Lower leg skin (tissue), 4 donors: ENCODE measurements at regions not wholly inside any gene's neighbourhood (a gene's known extent, or its start where the extent isn't known, plus 50 kb on each side); places are given as distances from the start of the nearest gene placed in this dataset.

ENCODE experiments used
- DNase-seq, 2 donors: peaks; one replicate each; pipeline ENCODE4 v3.0.0-alpha.2; 2019; ENCODE audit warnings: low spot score in 2 of 2
- H3K4me3 ChIP-seq: fragments of 200-600 bp; sonication (generic); 2 replicates; pipeline ENCODE4 v1.5.1; 2017; ENCODE audit warnings: mild to moderate bottlenecking, low read depth; ENCODE audit not compliant: poor library complexity, severe bottlenecking
- CTCF ChIP-seq, 3 donors: fragments of 450-650 bp; IDR thresholded peaks; one replicate each; pipeline ENCODE4 v1.5.1; 2016; ENCODE audit warnings: antibody characterized with exemption in 3 of 3, mild to moderate bottlenecking in 3 of 3, moderate library complexity in 2 of 3
- POLR2A ChIP-seq, 2 donors: fragments of 450-650 bp; IDR thresholded peaks; one replicate each; pipeline ENCODE4 v1.6.1; 2016 to 2017; ENCODE audit warnings: antibody characterized with exemption in 2 of 2, mild to moderate bottlenecking in 1 of 2, moderate library complexity in 1 of 2
- WGBS, 2 donors: methylation state at CpG; one replicate each; pipeline ENCODE4 v1.1.5; 2018; 5-methylcytosine and 5-hydroxymethylcytosine counted together
- intact Hi-C: fragments of 100-400 bp; cut with DNase I; formaldehyde crosslinking; loops from one replicate; pipeline ENCODE4 v1.15.0; 2023; ENCODE audit warnings: low total_unique reads

DNA sequence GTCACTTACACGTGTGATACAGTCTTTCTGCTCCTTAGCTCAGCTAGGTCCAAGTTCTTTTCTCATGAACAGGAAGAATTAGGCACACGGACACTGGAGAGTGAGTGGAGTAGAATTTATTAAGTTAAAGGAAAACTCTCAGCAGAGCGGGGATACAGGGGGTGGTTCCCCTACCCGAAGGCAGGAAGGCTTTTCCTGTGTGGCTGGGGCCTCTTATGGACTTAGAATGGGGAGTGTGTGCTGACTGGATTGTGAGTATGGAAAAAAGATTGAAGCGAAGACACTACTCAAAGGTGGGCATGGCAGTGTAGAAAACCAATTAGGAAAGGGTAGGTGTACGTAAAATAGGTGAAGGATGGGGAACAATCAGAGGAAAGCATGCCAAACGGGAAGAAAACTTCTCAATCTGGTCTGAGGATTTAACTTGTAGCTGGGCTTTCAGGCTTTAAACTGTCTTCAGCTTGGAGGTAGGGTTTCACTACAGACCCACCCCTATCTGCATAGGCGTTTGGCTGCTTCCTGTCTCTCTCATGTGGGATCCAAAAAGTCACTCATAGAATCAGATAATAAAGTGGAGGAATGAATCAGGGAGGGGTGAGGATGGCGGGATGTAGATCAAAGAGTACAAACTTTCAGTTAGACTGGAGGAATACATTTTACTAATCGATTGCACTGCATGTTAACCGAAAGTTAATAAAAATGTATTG, 104.2 kb downstream of the ANKRD7 start:
- WGBS, 2 donors: 71 to 75% methylated on average over 11 of the region's 11 CpGs
- no peak for DNase-seq
- intact Hi-C loops: no loop called here
- no peak for TF ChIP-seq POLR2A (IDR thresholded peaks at IDR 0.05)
- TF ChIP-seq CTCF (IDR thresholded peaks at IDR 0.05): no peak
- no peak overlapping the region for H3K4me3 ChIP-seq

- no peak for DNase-seq
- no peak overlapping the region for H3K4me3 ChIP-seq
- 68 to 75% methylated on average over 3 of the region's 3 CpGs for WGBS, 2 donors
- intact Hi-C loops: no loop called here
- TF ChIP-seq POLR2A (IDR thresholded peaks at IDR 0.05) (no peak), CTCF (IDR thresholded peaks at IDR 0.05) (no peak)
Observed at GRCh38 chr7:118330388-118330787, 105.9 kb downstream of the ANKRD7 start.

- no peak for DNase-seq
- TF ChIP-seq CTCF (IDR thresholded peaks at IDR 0.05) (no peak), POLR2A (IDR thresholded peaks at IDR 0.05) (no peak)
- H3K4me3 ChIP-seq: no peak overlapping the region
- intact Hi-C loops: no loop called here
Observed at GRCh38 chr7:118346748-118347147, 122.2 kb downstream of the ANKRD7 start.

GRCh38 chr7:118349604-118350003, 125.1 kb downstream of the ANKRD7 start:
- TF ChIP-seq CTCF (IDR thresholded peaks at IDR 0.05) (no peak), POLR2A (IDR thresholded peaks at IDR 0.05) (no peak)
- DNase-seq: no peak
- WGBS, 2 donors: 79 to 80% methylated on average over 1 of the region's 1 CpG
- intact Hi-C loops: no loop called here
- no peak overlapping the region for H3K4me3 ChIP-seq

- intact Hi-C loops: no loop called here
- WGBS, 2 donors: 76 to 80% methylated on average over 1 of the region's 1 CpG
- no peak for DNase-seq
- no peak overlapping the region for H3K4me3 ChIP-seq
- TF ChIP-seq POLR2A (IDR thresholded peaks at IDR 0.05) (no peak), CTCF (IDR thresholded peaks at IDR 0.05) (no peak)
Observed at GRCh38 chr7:118350260-118350659, 125.8 kb downstream of the ANKRD7 start.

- intact Hi-C loops: no loop called here
- H3K4me3 ChIP-seq: no peak overlapping the region
- no peak for TF ChIP-seq POLR2A (IDR thresholded peaks at IDR 0.05)
- no peak for TF ChIP-seq CTCF (IDR thresholded peaks at IDR 0.05)
- no peak for DNase-seq
- 58 to 62% methylated on average over 3 of the region's 3 CpGs for WGBS, 2 donors
Observed at GRCh38 chr7:118352867-118353453, 128.5 kb downstream of the ANKRD7 start.
